GM12878 (cell line): ENCODE measurements at regions not wholly inside any gene's neighbourhood (a gene's known extent, or its start where the extent isn't known, plus 50 kb on each side); places are given as distances from the start of the nearest gene placed in this dataset.
"Not testable (repeated sequence)": the region's sequence is repeated elsewhere in the genome, so short reads cannot be mapped to it uniquely, and the experiment has no call there.

Experiments
- ATAC-seq: fragments of 200-7000 bp; cut with Tn5 transposase; 3 replicates; pipeline ENCODE4 v1.9.1; 2020; ENCODE audit warnings: mild to moderate bottlenecking, moderate library complexity
- BruUV-seq: library from RNA; stranded (reverse); fragments of 400-500 nt; replicated peaks from 2 replicates; lab custom pipeline; 2021; lab: Mats Ljungman, UMichigan
- CTCF ChIA-PET: fragments of 300-600 bp; sonication (Branson Sonifier 250); formaldehyde crosslinking; extraction: SDS; loops from one replicate; lab custom pipeline; 2021; ENCODE audit warnings: inconsistent platforms; lab: Yijun Ruan, JAX
- POLR2A ChIA-PET: fragments of 350-600 bp; formaldehyde crosslinking; extraction: SDS; loops from one replicate; lab custom pipeline; 2021; ENCODE audit warnings: inconsistent platforms; lab: Charles Lee
- RAD21 ChIA-PET: fragments of 300-600 bp; sonication (Branson Sonifier 250); formaldehyde crosslinking; loops from one replicate; lab custom pipeline; 2023; ENCODE audit warnings: antibody characterized with exemption; ENCODE audit not compliant: unreplicated experiment; lab: Charles Lee
- SMC1A ChIA-PET: fragments of 300-600 bp; sonication (Branson Sonifier 250); formaldehyde crosslinking; loops from one replicate; lab custom pipeline; 2023; ENCODE audit not compliant: unreplicated experiment, uncharacterized antibody; lab: Charles Lee
- DNase-seq: peaks from one replicate; pipeline ENCODE4 v3.0.0-alpha.2; 2011; ENCODE audit warnings: low read depth, low spot score
- FAIRE-seq: peaks from 3 replicates; lab custom pipeline; 2011; peaks lifted over from hg19 to GRCh38; lab: Jason Lieb, UNC
- H2AFZ ChIP-seq: 2 replicates; pipeline ENCODE4 v1.6.0; 2011; ENCODE audit warnings: low read depth, low read length, control low read depth; ENCODE audit not compliant: control insufficient read depth
- H3K27ac ChIP-seq: 2 replicates; pipeline ENCODE4 v1.5.1; 2011; ENCODE audit warnings: control low read depth; ENCODE audit not compliant: control insufficient read depth, insufficient read depth
- H3K27me3 ChIP-seq, 2 experiments: replicated peaks in 1 of 2; 2 replicates each; pipeline versions ENCODE4 v1.6.0 to v1.6.1; 2011; ENCODE audit warnings: low read length in 1 of 2; ENCODE audit not compliant: control insufficient read depth in 2 of 2, insufficient read depth in 2 of 2
- H3K36me3 ChIP-seq, 2 experiments: 2 replicates each; pipeline ENCODE4 v1.5.1; 2011; ENCODE audit warnings: low read length in 1 of 2; ENCODE audit not compliant: control insufficient read depth in 2 of 2, insufficient read depth in 2 of 2
- H3K4me1 ChIP-seq: 2 replicates; pipeline ENCODE4 v1.6.1; 2011; ENCODE audit warnings: mild to moderate bottlenecking, low read length, moderate library complexity, mixed read lengths; ENCODE audit not compliant: control insufficient read depth, insufficient read depth
- H3K4me2 ChIP-seq: 2 replicates; pipeline ENCODE4 v1.6.0; 2011; ENCODE audit warnings: control low read depth; ENCODE audit not compliant: control insufficient read depth, insufficient read depth
- H3K4me3 ChIP-seq: fragments of 200-600 bp; sonication (generic); 2 replicates; pipeline ENCODE4 v1.5.1; 2016
- H3K79me2 ChIP-seq: 2 replicates; pipeline ENCODE4 v1.6.0; 2011; ENCODE audit warnings: low read length; ENCODE audit not compliant: control insufficient read depth, insufficient read depth
- H3K9ac ChIP-seq: 2 replicates; pipeline ENCODE4 v1.8.0; 2011; ENCODE audit warnings: low read length, control low read depth, mixed read lengths; ENCODE audit not compliant: control insufficient read depth, insufficient read depth
- H3K9me3 ChIP-seq: replicated peaks from 3 replicates; pipeline ENCODE4 v1.5.1; 2011; ENCODE audit warnings: mild to moderate bottlenecking, low read length; ENCODE audit not compliant: control insufficient read depth, insufficient read depth
- H4K20me1 ChIP-seq: 2 replicates; pipeline ENCODE4 v1.6.0; 2011; ENCODE audit not compliant: control insufficient read depth, insufficient read depth
- JUNB ChIP-seq: IDR thresholded peaks from 2 replicates; pipeline ENCODE4 v1.6.1; 2016; ENCODE audit warnings: antibody characterized with exemption, mild to moderate bottlenecking
- RUNX3 ChIP-seq: IDR thresholded peaks from 2 replicates; pipeline ENCODE4 v1.6.1; 2012; ENCODE audit warnings: low read length, inconsistent platforms
- WGBS: methylation state at CpG from one replicate; pipeline ENCODE4 v1.1.6; 2016; ENCODE audit warnings: low lambda C conversion rate; ENCODE audit not compliant: insufficient replicate concordance, insufficient coverage; ENCODE audit errors: missing lambda C conversion rate; 5-methylcytosine and 5-hydroxymethylcytosine counted together
- in situ Hi-C: fragments of 300-500 bp; cut with MboI; formaldehyde crosslinking; loops from 9 replicates; pipeline ENCODE4 v1.14.3; 2018; ENCODE audit warnings: mixed read lengths
- intact Hi-C: fragments of 100-400 bp; cut with micrococcal nuclease; formaldehyde crosslinking; loops from one replicate; pipeline ENCODE4 v1.14.2; 2022; ENCODE audit not compliant: unreplicated experiment

- H4K20me1 ChIP-seq, BruUV-seq, FAIRE-seq, H3K9me3 ChIP-seq, H3K27ac ChIP-seq, H2AFZ ChIP-seq, ATAC-seq, RAD21 ChIA-PET, H3K4me1 ChIP-seq, H3K79me2 ChIP-seq, POLR2A ChIA-PET, H3K27me3 ChIP-seq, H3K36me3 ChIP-seq, H3K4me2 ChIP-seq, in situ Hi-C loops, DNase-seq, SMC1A ChIA-PET, CTCF ChIA-PET, intact Hi-C loops, H3K4me3 ChIP-seq, H3K9ac ChIP-seq: not testable (repeated sequence)
- WGBS: 52% methylated on average over 16 of the region's 20 CpGs
Measured at GRCh38 chr5:27439383-27439782, 401.0 kb upstream of the CDH9 start.

GRCh38 chr5:27437594-27438200 lies 399.3 kb upstream of the CDH9 start:
- SMC1A ChIA-PET: interaction anchor here (1.2 kb wide), 1 partner anchor 33 kb away, joined by 3 read pairs; no protein-coding TSS in a partner anchor
- in situ Hi-C loops: no loop called here
- BruUV-seq: no TSS peak
- H3K4me2 ChIP-seq: no peak overlapping the region
- intact Hi-C loops: no loop called here
- POLR2A ChIA-PET: no interaction called here
- ATAC-seq (peak; percentile 70), FAIRE-seq (no peak), DNase-seq (no peak)
- no peaks in the 10 kb centered on the region for H4K20me1 ChIP-seq
- H3K9ac ChIP-seq: no peak overlapping the region
- H3K4me1 ChIP-seq: no peaks in the 10 kb centered on the region
- no peak overlapping the region for H2AFZ ChIP-seq
- no peaks in the 10 kb centered on the region for H3K9me3 ChIP-seq
- no peaks in the 10 kb centered on the region for H3K79me2 ChIP-seq
- H3K4me3 ChIP-seq: no peak overlapping the region
- H3K27me3 ChIP-seq: no peaks in the 10 kb centered on the region
- RAD21 ChIA-PET: no interaction called here
- TF ChIP-seq JUNB (no peak), RUNX3 (peak; percentile 25; the same call in 1 of the 2 replicates)
- 0% methylated on average over 2 of the region's 2 CpGs for WGBS
- no peak overlapping the region for H3K27ac ChIP-seq
- CTCF ChIA-PET: interaction anchor here (0.9 kb wide), 1 partner anchor 22 kb away, joined by 3 read pairs; no protein-coding TSS in a partner anchor
- no peaks in the 10 kb centered on the region for H3K36me3 ChIP-seq
